ENCODE measurements at regions not wholly inside any gene's neighbourhood (a gene's known extent, or its start where the extent isn't known, plus 50 kb on each side); places are given as distances from the start of the nearest gene placed in this dataset.

GRCh38 chr2:88834376-88834775, 142.9 kb downstream of the RPIA start:
- TF ChIP-seq CTCF (IDR thresholded peaks at IDR 0.05; ENCODE audit: poor library complexity) (no peak), EZH2 (IDR thresholded peaks at IDR 0.05; ENCODE audit: borderline replicate concordance) (no peak), EZH2phosphoT487 (IDR thresholded peaks at IDR 0.05; ENCODE audit: low read depth, severe bottlenecking, unreplicated experiment) (no peak)

Measured in hepatocyte (in vitro differentiated cells).